Nephron progenitor cell (in vitro differentiated cells): ENCODE measurements at regions not wholly inside any gene's neighbourhood (a gene's known extent, or its start where the extent isn't known, plus 50 kb on each side); places are given as distances from the start of the nearest gene placed in this dataset.

ENCODE experiments used
- DNase-seq: peaks from one replicate; pipeline ENCODE4 v3.0.0; 2021
- H3K27ac Mint-ChIP-seq: 2 replicates; pipeline ENCODE4 v1.8.0; 2021; ENCODE audit warnings: mild to moderate bottlenecking, moderate library complexity, mixed read lengths
- H3K27me3 Mint-ChIP-seq: 2 replicates; pipeline ENCODE4 v1.8.0; 2021; ENCODE audit warnings: mild to moderate bottlenecking, low read depth, mixed read lengths; ENCODE audit not compliant: poor library complexity
- H3K36me3 Mint-ChIP-seq: 2 replicates; pipeline ENCODE4 v1.8.0; 2021; ENCODE audit warnings: low read depth, mixed read lengths
- H3K4me1 Mint-ChIP-seq: 2 replicates; pipeline ENCODE4 v1.8.0; 2021; ENCODE audit warnings: mixed read lengths
- H3K4me3 Mint-ChIP-seq: 2 replicates; pipeline ENCODE4 v1.8.0; 2021; ENCODE audit warnings: mild to moderate bottlenecking, moderate library complexity, mixed read lengths
- H3K9me3 Mint-ChIP-seq: 2 replicates; pipeline ENCODE4 v1.8.0; 2021; ENCODE audit warnings: mild to moderate bottlenecking, moderate library complexity, mixed read lengths
- TF ChIP-seq, protein P1 (sequence below): fragments of 200-600 bp; sonication (generic); IDR thresholded peaks from 2 replicates; pipeline ENCODE4 v1.5.0; 2021; ENCODE audit warnings: antibody characterized with exemption

DNA sequence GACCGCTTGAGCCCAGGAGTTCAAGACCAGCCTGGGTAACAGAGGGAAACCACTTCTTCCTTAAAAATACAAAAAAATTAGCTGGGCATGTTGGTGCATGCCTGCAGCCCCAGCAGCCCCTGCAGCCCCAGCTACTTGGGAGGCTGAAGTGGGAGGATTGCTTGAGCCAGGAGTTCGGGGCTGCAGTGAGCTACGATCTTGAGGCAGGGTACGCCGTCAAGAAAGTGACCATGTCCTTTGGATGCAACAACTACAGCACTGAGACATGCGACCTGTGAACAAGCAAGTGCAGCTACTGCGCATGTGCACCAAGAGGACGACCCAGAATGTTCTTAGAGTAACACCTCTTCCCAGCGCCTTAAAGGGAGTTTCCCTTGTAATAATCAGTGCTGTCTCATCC, 66.6 kb upstream of the ZNF479 start:
- no peak for DNase-seq
- H3K9me3 Mint-ChIP-seq, result peaks cover 7% of the 10 kb centered on the region
- no peak overlapping the region for H3K4me3 Mint-ChIP-seq
- no peaks in the 10 kb centered on the region for H3K27me3 Mint-ChIP-seq
- TF ChIP-seq, protein P1, sequence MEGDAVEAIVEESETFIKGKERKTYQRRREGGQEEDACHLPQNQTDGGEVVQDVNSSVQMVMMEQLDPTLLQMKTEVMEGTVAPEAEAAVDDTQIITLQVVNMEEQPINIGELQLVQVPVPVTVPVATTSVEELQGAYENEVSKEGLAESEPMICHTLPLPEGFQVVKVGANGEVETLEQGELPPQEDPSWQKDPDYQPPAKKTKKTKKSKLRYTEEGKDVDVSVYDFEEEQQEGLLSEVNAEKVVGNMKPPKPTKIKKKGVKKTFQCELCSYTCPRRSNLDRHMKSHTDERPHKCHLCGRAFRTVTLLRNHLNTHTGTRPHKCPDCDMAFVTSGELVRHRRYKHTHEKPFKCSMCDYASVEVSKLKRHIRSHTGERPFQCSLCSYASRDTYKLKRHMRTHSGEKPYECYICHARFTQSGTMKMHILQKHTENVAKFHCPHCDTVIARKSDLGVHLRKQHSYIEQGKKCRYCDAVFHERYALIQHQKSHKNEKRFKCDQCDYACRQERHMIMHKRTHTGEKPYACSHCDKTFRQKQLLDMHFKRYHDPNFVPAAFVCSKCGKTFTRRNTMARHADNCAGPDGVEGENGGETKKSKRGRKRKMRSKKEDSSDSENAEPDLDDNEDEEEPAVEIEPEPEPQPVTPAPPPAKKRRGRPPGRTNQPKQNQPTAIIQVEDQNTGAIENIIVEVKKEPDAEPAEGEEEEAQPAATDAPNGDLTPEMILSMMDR, result no peak
- no peaks in the 10 kb centered on the region for H3K36me3 Mint-ChIP-seq
- no peaks in the 10 kb centered on the region for H3K4me1 Mint-ChIP-seq
- H3K27ac Mint-ChIP-seq, result no peak overlapping the region

DNA sequence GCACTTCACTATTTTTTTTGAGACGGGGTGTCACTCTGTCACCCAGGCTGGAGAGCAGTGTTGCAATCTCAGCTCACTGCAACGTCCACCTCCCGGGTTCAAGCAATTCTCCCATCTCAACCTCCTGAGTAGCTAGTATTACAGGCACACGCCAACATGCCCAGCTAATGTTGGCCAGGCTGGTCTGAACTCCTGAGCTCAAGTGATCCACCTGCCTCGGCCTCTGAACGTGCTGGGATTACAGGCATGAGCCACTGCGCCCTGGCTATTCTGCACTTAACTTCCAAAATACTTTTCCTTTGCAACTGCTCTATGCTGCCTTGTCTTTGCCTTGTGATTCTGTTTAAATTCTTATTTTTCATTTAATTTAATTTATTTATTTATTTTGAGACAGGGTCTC, 67.0 kb upstream of the ZNF479 start:
- no peak overlapping the region for H3K27ac Mint-ChIP-seq

GRCh38 chr7:57201021-57201894, 69.0 kb upstream of the ZNF479 start:
- Mint-ChIP-seq H3K9me3 (peaks cover 31% of the 10 kb centered on the region), H3K27me3 (no peaks in the 10 kb centered on the region), H3K4me3 (no peak overlapping the region), H3K27ac (no peak overlapping the region), H3K36me3 (no peaks in the 10 kb centered on the region), H3K4me1 (no peaks in the 10 kb centered on the region)
- TF ChIP-seq, protein P1, result no peak
- no peak for DNase-seq

More for the DNA sequence above, 67.0 kb upstream of the ZNF479 start:
- no peak overlapping the region for H3K4me3 Mint-ChIP-seq
- H3K36me3 Mint-ChIP-seq, result no peaks in the 10 kb centered on the region
- TF ChIP-seq, protein P1, result no peak
- no peaks in the 10 kb centered on the region for H3K4me1 Mint-ChIP-seq
- DNase-seq, result no peak
- H3K9me3 Mint-ChIP-seq, result peaks cover 11% of the 10 kb centered on the region
- H3K27me3 Mint-ChIP-seq, result no peaks in the 10 kb centered on the region

DNA sequence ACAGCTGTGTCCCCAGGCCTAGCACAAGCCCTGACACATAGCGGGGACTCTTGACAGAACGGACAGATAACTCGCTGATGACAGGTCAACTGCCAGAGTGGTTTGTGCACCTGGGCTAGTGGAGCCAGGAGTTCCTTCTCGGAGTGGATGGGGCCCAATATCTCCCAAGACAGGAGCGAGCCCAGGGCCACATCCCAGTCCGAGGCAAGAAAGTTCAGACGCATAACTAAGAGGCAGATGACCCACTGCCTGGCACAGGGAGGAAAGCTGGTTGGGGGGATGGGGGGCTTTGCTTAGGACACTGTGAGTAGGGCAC, 69.6 kb upstream of the ZNF479 start:
- TF ChIP-seq, protein P1, result no peak
- peaks cover 37% of the 10 kb centered on the region for H3K9me3 Mint-ChIP-seq
- no peaks in the 10 kb centered on the region for H3K4me1 Mint-ChIP-seq
- H3K27ac Mint-ChIP-seq, result no peak overlapping the region
- no peaks in the 10 kb centered on the region for H3K36me3 Mint-ChIP-seq
- no peaks in the 10 kb centered on the region for H3K27me3 Mint-ChIP-seq
- no peak overlapping the region for H3K4me3 Mint-ChIP-seq
- no peak for DNase-seq

- Mint-ChIP-seq H3K27ac (no peak overlapping the region), H3K36me3 (no peaks in the 10 kb centered on the region), H3K4me3 (no peak overlapping the region), H3K9me3 (peaks cover 38% of the 10 kb centered on the region), H3K4me1 (no peaks in the 10 kb centered on the region), H3K27me3 (peaks cover 2% of the 10 kb centered on the region)
- no peak for DNase-seq
- TF ChIP-seq, protein P1, result no peak
These were observed 70.0 kb upstream of the ZNF479 start for GRCh38 chr7:57202274-57202673.
